HEK293 (cell line): ENCODE measurements at regions not wholly inside any gene's neighbourhood (a gene's known extent, or its start where the extent isn't known, plus 50 kb on each side); places are given as distances from the start of the nearest gene placed in this dataset.
A peak's percentile ranks its signal among the peaks of the same experiment; 100 is the strongest.

Experiments
- FEZF1 ChIP-seq: fragments of 450-650 bp; formaldehyde crosslinking; IDR thresholded peaks from 2 replicates; pipeline ENCODE4 v1.5.1; 2016; ENCODE audit warnings: missing biosample characterization, missing genetic modification characterization
- MYNN ChIP-seq: fragments of 450-650 bp; formaldehyde crosslinking; IDR thresholded peaks from 2 replicates; pipeline ENCODE4 v1.5.1; 2016; ENCODE audit warnings: missing biosample characterization, missing genetic modification characterization, borderline replicate concordance
- RBAK ChIP-seq: fragments of 450-650 bp; formaldehyde crosslinking; IDR thresholded peaks from 2 replicates; pipeline ENCODE4 v1.5.1; 2016; ENCODE audit warnings: missing biosample characterization, missing genetic modification characterization
- YY1 ChIP-seq: fragments of 450-650 bp; formaldehyde crosslinking; IDR thresholded peaks from 2 replicates; pipeline ENCODE4 v1.5.1; 2018; ENCODE audit warnings: missing biosample characterization, missing genetic modification characterization
- ZBTB48 ChIP-seq: fragments of 450-650 bp; formaldehyde crosslinking; IDR thresholded peaks from 2 replicates; pipeline ENCODE4 v1.5.1; 2016; ENCODE audit warnings: missing biosample characterization, missing genetic modification characterization
- ZNF114 ChIP-seq: fragments of 450-650 bp; formaldehyde crosslinking; IDR thresholded peaks from 2 replicates; pipeline ENCODE4 v1.5.0; 2017; ENCODE audit warnings: missing biosample characterization, missing genetic modification characterization
- ZNF16 ChIP-seq: fragments of 450-650 bp; formaldehyde crosslinking; IDR thresholded peaks from 2 replicates; pipeline ENCODE4 v1.5.1; 2016; ENCODE audit warnings: low read depth, missing biosample characterization, missing genetic modification characterization
- ZNF175 ChIP-seq: fragments of 450-650 bp; formaldehyde crosslinking; IDR thresholded peaks from 2 replicates; pipeline ENCODE4 v1.5.1; 2016; ENCODE audit warnings: missing biosample characterization, missing genetic modification characterization
- ZNF211 ChIP-seq: fragments of 450-650 bp; formaldehyde crosslinking; IDR thresholded peaks from 2 replicates; pipeline ENCODE4 v1.5.1; 2016; ENCODE audit warnings: low read depth, missing biosample characterization, missing genetic modification characterization
- ZNF223 ChIP-seq: fragments of 450-650 bp; formaldehyde crosslinking; IDR thresholded peaks from 2 replicates; pipeline ENCODE4 v1.5.1; 2016; ENCODE audit warnings: missing biosample characterization, missing genetic modification characterization
- ZNF23 ChIP-seq: fragments of 450-650 bp; formaldehyde crosslinking; IDR thresholded peaks from 2 replicates; pipeline ENCODE4 v1.5.1; 2016; ENCODE audit warnings: missing biosample characterization, missing genetic modification characterization, borderline replicate concordance
- ZNF423 ChIP-seq: fragments of 450-650 bp; formaldehyde crosslinking; IDR thresholded peaks from 2 replicates; pipeline ENCODE4 v1.5.1; 2016; ENCODE audit warnings: missing biosample characterization, missing genetic modification characterization
- ZNF433 ChIP-seq: fragments of 450-650 bp; formaldehyde crosslinking; IDR thresholded peaks from 2 replicates; pipeline ENCODE4 v1.5.1; 2016; ENCODE audit warnings: missing biosample characterization, missing genetic modification characterization, low read depth
- ZNF514 ChIP-seq: fragments of 450-650 bp; formaldehyde crosslinking; IDR thresholded peaks from 2 replicates; pipeline ENCODE4 v1.5.1; 2016; ENCODE audit warnings: missing biosample characterization, missing genetic modification characterization
- ZNF549 ChIP-seq: fragments of 450-650 bp; IDR thresholded peaks from 2 replicates; pipeline ENCODE4 v1.5.1; 2018; ENCODE audit warnings: missing biosample characterization, missing genetic modification characterization, mild to moderate bottlenecking, inconsistent platforms, moderate library complexity
- ZNF561 ChIP-seq: fragments of 450-650 bp; IDR thresholded peaks from 2 replicates; pipeline ENCODE4 v1.5.1; 2018; ENCODE audit warnings: missing biosample characterization, missing genetic modification characterization, borderline replicate concordance
- ZNF571 ChIP-seq: fragments of 450-650 bp; formaldehyde crosslinking; IDR thresholded peaks from 2 replicates; pipeline ENCODE4 v1.5.0; 2017; ENCODE audit warnings: missing biosample characterization, missing genetic modification characterization
- ZNF624 ChIP-seq: fragments of 450-650 bp; formaldehyde crosslinking; IDR thresholded peaks from 2 replicates; pipeline ENCODE4 v1.5.1; 2017; ENCODE audit warnings: missing biosample characterization, missing genetic modification characterization
- ZNF626 ChIP-seq: fragments of 450-650 bp; sonication (Bioruptor Pico); formaldehyde crosslinking; IDR thresholded peaks from 2 replicates; pipeline ENCODE4 v1.5.1; 2018; ENCODE audit warnings: missing biosample characterization, missing genetic modification characterization, inconsistent platforms
- ZNF660 ChIP-seq: fragments of 450-650 bp; IDR thresholded peaks from 2 replicates; pipeline ENCODE4 v1.5.1; 2018; ENCODE audit warnings: missing biosample characterization, mild to moderate bottlenecking, missing genetic modification characterization
- ZNF776 ChIP-seq: fragments of 450-650 bp; formaldehyde crosslinking; IDR thresholded peaks from 2 replicates; pipeline ENCODE4 v1.5.0; 2017; ENCODE audit warnings: missing biosample characterization, missing genetic modification characterization, borderline replicate concordance
- ZNF837 ChIP-seq: fragments of 450-650 bp; formaldehyde crosslinking; IDR thresholded peaks from 2 replicates; pipeline ENCODE4 v1.5.1; 2016; ENCODE audit warnings: missing biosample characterization, missing genetic modification characterization
- TF ChIP-seq, protein P1 (sequence below): fragments of 450-650 bp; formaldehyde crosslinking; IDR thresholded peaks from 2 replicates; pipeline ENCODE4 v1.5.1; 2016; ENCODE audit warnings: missing biosample characterization, missing genetic modification characterization, low read depth
- TF ChIP-seq, protein P2 (sequence below): fragments of 450-650 bp; formaldehyde crosslinking; IDR thresholded peaks from 2 replicates; pipeline ENCODE4 v1.5.1; 2017; ENCODE audit warnings: missing biosample characterization, missing genetic modification characterization
- TF ChIP-seq, protein P3 (sequence below): fragments of 450-650 bp; formaldehyde crosslinking; IDR thresholded peaks from 2 replicates; pipeline ENCODE4 v1.5.1; 2016; ENCODE audit warnings: missing biosample characterization, missing genetic modification characterization
- TF ChIP-seq, protein P4 (sequence below): fragments of 450-650 bp; formaldehyde crosslinking; IDR thresholded peaks from 2 replicates; pipeline ENCODE4 v1.5.1; 2016; ENCODE audit warnings: missing biosample characterization, missing genetic modification characterization
- TF ChIP-seq, protein P5 (sequence below): fragments of 450-650 bp; formaldehyde crosslinking; IDR thresholded peaks from 2 replicates; pipeline ENCODE4 v1.5.1; 2016; ENCODE audit warnings: missing biosample characterization, missing genetic modification characterization
- TF ChIP-seq, protein P6 (sequence below): fragments of 450-650 bp; formaldehyde crosslinking; IDR thresholded peaks from 2 replicates; pipeline ENCODE4 v1.5.1; 2017; ENCODE audit warnings: missing biosample characterization, missing genetic modification characterization

DNA sequence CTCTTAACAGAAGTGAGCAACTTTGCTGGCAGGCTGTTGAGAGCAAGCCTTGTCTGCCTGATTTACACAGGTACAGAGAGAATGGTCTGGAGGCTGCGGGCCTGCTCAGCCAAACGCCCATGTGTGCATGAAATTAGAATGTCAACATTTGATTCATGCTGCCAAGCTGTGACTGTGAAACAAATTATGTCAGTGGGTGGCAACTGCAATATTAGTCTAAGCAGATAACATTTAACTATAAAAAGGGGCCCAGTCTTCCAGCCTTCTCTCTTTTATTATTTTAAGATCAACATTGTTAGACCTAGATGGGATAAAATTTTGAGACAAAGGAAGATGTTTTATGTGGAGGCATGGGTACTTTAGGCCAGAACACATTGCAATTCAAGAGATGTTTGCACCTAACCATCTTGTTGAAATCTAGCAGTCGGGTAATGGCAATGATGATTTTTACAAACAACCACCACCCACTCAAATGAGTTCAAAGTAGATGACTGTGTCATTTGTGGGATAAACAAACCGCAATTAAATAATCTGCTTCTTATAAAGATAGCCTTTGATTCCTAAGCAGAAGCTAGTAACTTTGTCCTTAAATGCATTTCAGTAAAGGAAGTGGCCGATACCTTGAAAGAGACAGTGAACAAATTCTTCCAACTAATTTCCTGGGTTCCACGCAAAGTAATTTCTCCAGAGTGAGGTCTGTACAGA, 70.2 kb downstream of the FOXB1 start (continued):
- peak; percentile 20; the same call in 1 of the 2 replicates for TF ChIP-seq ZNF660
- TF ChIP-seq, protein P1, sequence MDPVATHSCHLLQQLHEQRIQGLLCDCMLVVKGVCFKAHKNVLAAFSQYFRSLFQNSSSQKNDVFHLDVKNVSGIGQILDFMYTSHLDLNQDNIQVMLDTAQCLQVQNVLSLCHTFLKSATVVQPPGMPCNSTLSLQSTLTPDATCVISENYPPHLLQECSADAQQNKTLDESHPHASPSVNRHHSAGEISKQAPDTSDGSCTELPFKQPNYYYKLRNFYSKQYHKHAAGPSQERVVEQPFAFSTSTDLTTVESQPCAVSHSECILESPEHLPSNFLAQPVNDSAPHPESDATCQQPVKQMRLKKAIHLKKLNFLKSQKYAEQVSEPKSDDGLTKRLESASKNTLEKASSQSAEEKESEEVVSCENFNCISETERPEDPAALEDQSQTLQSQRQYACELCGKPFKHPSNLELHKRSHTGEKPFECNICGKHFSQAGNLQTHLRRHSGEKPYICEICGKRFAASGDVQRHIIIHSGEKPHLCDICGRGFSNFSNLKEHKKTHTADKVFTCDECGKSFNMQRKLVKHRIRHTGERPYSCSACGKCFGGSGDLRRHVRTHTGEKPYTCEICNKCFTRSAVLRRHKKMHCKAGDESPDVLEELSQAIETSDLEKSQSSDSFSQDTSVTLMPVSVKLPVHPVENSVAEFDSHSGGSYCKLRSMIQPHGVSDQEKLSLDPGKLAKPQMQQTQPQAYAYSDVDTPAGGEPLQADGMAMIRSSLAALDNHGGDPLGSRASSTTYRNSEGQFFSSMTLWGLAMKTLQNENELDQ (tag by site-specific recombination), result no peak
- no peak for TF ChIP-seq ZNF776 (tag by site-specific recombination)
- TF ChIP-seq, protein P2, sequence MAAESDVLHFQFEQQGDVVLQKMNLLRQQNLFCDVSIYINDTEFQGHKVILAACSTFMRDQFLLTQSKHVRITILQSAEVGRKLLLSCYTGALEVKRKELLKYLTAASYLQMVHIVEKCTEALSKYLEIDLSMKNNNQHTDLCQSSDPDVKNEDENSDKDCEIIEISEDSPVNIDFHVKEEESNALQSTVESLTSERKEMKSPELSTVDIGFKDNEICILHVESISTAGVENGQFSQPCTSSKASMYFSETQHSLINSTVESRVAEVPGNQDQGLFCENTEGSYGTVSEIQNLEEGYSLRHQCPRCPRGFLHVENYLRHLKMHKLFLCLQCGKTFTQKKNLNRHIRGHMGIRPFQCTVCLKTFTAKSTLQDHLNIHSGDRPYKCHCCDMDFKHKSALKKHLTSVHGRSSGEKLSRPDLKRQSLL (tag by site-specific recombination), result no peak
- no peak for TF ChIP-seq ZNF549
- no peak for TF ChIP-seq ZNF114
- no peak for TF ChIP-seq ZBTB48
- no peak for TF ChIP-seq ZNF514 (tag by site-specific recombination)
- no peak for TF ChIP-seq ZNF423 (tag by site-specific recombination)
- peak; percentile 65; the same call in 1 of the 2 replicates for TF ChIP-seq ZNF561 (tag by site-specific recombination)
- no peak for TF ChIP-seq ZNF624
- no peak for TF ChIP-seq YY1 (tag by site-specific recombination)
- no peak for TF ChIP-seq ZNF433 (tag by site-specific recombination)
- TF ChIP-seq, protein P3, sequence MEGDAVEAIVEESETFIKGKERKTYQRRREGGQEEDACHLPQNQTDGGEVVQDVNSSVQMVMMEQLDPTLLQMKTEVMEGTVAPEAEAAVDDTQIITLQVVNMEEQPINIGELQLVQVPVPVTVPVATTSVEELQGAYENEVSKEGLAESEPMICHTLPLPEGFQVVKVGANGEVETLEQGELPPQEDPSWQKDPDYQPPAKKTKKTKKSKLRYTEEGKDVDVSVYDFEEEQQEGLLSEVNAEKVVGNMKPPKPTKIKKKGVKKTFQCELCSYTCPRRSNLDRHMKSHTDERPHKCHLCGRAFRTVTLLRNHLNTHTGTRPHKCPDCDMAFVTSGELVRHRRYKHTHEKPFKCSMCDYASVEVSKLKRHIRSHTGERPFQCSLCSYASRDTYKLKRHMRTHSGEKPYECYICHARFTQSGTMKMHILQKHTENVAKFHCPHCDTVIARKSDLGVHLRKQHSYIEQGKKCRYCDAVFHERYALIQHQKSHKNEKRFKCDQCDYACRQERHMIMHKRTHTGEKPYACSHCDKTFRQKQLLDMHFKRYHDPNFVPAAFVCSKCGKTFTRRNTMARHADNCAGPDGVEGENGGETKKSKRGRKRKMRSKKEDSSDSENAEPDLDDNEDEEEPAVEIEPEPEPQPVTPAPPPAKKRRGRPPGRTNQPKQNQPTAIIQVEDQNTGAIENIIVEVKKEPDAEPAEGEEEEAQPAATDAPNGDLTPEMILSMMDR (tag by site-specific recombination), result no peak
- no peak for TF ChIP-seq MYNN (tag by site-specific recombination)
- TF ChIP-seq, protein P4, sequence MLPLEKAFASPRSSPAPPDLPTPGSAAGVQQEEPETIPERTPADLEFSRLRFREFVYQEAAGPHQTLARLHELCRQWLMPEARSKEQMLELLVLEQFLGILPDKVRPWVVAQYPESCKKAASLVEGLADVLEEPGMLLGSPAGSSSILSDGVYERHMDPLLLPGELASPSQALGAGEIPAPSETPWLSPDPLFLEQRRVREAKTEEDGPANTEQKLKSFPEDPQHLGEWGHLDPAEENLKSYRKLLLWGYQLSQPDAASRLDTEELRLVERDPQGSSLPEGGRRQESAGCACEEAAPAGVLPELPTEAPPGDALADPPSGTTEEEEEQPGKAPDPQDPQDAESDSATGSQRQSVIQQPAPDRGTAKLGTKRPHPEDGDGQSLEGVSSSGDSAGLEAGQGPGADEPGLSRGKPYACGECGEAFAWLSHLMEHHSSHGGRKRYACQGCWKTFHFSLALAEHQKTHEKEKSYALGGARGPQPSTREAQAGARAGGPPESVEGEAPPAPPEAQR (tag by site-specific recombination), result no peak
- no peak for TF ChIP-seq ZNF837 (tag by site-specific recombination)
- no peak for TF ChIP-seq ZNF211 (tag by site-specific recombination)
- no peak for TF ChIP-seq ZNF175 (tag by site-specific recombination)
- TF ChIP-seq ZNF571, result no peak
- no peak for TF ChIP-seq ZNF23 (tag by site-specific recombination)
- TF ChIP-seq, protein P5, sequence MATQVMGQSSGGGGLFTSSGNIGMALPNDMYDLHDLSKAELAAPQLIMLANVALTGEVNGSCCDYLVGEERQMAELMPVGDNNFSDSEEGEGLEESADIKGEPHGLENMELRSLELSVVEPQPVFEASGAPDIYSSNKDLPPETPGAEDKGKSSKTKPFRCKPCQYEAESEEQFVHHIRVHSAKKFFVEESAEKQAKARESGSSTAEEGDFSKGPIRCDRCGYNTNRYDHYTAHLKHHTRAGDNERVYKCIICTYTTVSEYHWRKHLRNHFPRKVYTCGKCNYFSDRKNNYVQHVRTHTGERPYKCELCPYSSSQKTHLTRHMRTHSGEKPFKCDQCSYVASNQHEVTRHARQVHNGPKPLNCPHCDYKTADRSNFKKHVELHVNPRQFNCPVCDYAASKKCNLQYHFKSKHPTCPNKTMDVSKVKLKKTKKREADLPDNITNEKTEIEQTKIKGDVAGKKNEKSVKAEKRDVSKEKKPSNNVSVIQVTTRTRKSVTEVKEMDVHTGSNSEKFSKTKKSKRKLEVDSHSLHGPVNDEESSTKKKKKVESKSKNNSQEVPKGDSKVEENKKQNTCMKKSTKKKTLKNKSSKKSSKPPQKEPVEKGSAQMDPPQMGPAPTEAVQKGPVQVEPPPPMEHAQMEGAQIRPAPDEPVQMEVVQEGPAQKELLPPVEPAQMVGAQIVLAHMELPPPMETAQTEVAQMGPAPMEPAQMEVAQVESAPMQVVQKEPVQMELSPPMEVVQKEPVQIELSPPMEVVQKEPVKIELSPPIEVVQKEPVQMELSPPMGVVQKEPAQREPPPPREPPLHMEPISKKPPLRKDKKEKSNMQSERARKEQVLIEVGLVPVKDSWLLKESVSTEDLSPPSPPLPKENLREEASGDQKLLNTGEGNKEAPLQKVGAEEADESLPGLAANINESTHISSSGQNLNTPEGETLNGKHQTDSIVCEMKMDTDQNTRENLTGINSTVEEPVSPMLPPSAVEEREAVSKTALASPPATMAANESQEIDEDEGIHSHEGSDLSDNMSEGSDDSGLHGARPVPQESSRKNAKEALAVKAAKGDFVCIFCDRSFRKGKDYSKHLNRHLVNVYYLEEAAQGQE (tag by site-specific recombination), result no peak
- no peak for TF ChIP-seq ZNF626 (tag by site-specific recombination)
- TF ChIP-seq ZNF223 (tag by site-specific recombination), result no peak
- TF ChIP-seq, protein P6, sequence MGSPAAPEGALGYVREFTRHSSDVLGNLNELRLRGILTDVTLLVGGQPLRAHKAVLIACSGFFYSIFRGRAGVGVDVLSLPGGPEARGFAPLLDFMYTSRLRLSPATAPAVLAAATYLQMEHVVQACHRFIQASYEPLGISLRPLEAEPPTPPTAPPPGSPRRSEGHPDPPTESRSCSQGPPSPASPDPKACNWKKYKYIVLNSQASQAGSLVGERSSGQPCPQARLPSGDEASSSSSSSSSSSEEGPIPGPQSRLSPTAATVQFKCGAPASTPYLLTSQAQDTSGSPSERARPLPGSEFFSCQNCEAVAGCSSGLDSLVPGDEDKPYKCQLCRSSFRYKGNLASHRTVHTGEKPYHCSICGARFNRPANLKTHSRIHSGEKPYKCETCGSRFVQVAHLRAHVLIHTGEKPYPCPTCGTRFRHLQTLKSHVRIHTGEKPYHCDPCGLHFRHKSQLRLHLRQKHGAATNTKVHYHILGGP (tag by site-specific recombination), result peak; percentile 29
- no peak for TF ChIP-seq ZNF16 (tag by site-specific recombination)
- TF ChIP-seq RBAK, result no peak
- TF ChIP-seq FEZF1, result peak; percentile 98
